Activated CD4-positive, alpha-beta memory T cell treated with anti-CD3 and anti-CD28 coated beads, Interleukin-2, amount 10 ng/mL, durations not matched to agents 7 days and 5 days (primary cell): ENCODE measurements at regions not wholly inside any gene's neighbourhood (a gene's known extent, or its start where the extent isn't known, plus 50 kb on each side); places are given as distances from the start of the nearest gene placed in this dataset.

ENCODE experiments used
- CTCF ChIA-PET: fragments of 350-600 bp; sonication (Branson Sonifier 250); formaldehyde crosslinking; loops from one replicate; lab custom pipeline; 2021; ENCODE audit warnings: antibody characterized with exemption, inconsistent platforms; lab: Charles Lee
- POLR2A ChIA-PET: fragments of 350-600 bp; sonication (Branson Sonifier 250); formaldehyde crosslinking; loops from one replicate; lab custom pipeline; 2021; ENCODE audit warnings: antibody characterized with exemption; lab: Charles Lee
- DNase-seq: peaks from one replicate; pipeline ENCODE4 v3.0.0-alpha.2; 2020
- H3K27ac Mint-ChIP-seq: one replicate; pipeline ENCODE4 v1.8.0; 2021; ENCODE audit warnings: mild to moderate bottlenecking, mixed read lengths
- H3K27me3 Mint-ChIP-seq: one replicate; pipeline ENCODE4 v1.8.0; 2021; ENCODE audit warnings: mixed read lengths
- H3K36me3 Mint-ChIP-seq: one replicate; pipeline ENCODE4 v1.8.0; 2021; ENCODE audit warnings: low read depth, mixed read lengths
- H3K4me1 Mint-ChIP-seq: one replicate; pipeline ENCODE4 v1.8.0; 2021; ENCODE audit warnings: mixed read lengths
- H3K4me3 Mint-ChIP-seq: one replicate; pipeline ENCODE4 v1.8.0; 2021; ENCODE audit warnings: mild to moderate bottlenecking, mixed read lengths
- H3K9me3 Mint-ChIP-seq: one replicate; pipeline ENCODE4 v1.8.0; 2021; ENCODE audit warnings: mixed read lengths

- Mint-ChIP-seq H3K4me3 (no peak overlapping the region), H3K9me3 (no peaks in the 10 kb centered on the region), H3K27ac (no peak overlapping the region), H3K36me3 (no peaks in the 10 kb centered on the region), H3K27me3 (no peaks in the 10 kb centered on the region), H3K4me1 (no peaks in the 10 kb centered on the region)
- DNase-seq, result no peak
- ChIA-PET POLR2A (no interaction called here), CTCF (no interaction called here)
Measured at GRCh38 chr15:38954090-38954489, 389.5 kb upstream of the RASGRP1 start.

GRCh38 chr15:38961456-38961855 lies 396.8 kb upstream of the RASGRP1 start:
- Mint-ChIP-seq H3K4me1 (no peaks in the 10 kb centered on the region), H3K4me3 (no peak overlapping the region), H3K9me3 (no peaks in the 10 kb centered on the region), H3K27me3 (peaks cover 7% of the 10 kb centered on the region), H3K36me3 (no peaks in the 10 kb centered on the region), H3K27ac (no peak overlapping the region)
- CTCF ChIA-PET, result no interaction called here
- DNase-seq, result no peak
- POLR2A ChIA-PET, result no interaction called here

GRCh38 chr15:38961931-38962330 lies 397.3 kb upstream of the RASGRP1 start:
- CTCF ChIA-PET, result no interaction called here
- no peak for DNase-seq
- POLR2A ChIA-PET, result no interaction called here

GRCh38 chr15:38972831-38973230 lies 408.2 kb upstream of the RASGRP1 start:
- Mint-ChIP-seq H3K9me3 (no peaks in the 10 kb centered on the region), H3K4me3 (no peak overlapping the region), H3K4me1 (no peaks in the 10 kb centered on the region), H3K27me3 (peaks cover 5% of the 10 kb centered on the region), H3K27ac (no peak overlapping the region), H3K36me3 (no peaks in the 10 kb centered on the region)
- DNase-seq, result no peak
- ChIA-PET CTCF (no interaction called here), POLR2A (no interaction called here)

More at GRCh38 chr15:38961931-38962330, 397.3 kb upstream of the RASGRP1 start:
- Mint-ChIP-seq H3K27ac (no peak overlapping the region), H3K9me3 (peaks cover 2% of the 10 kb centered on the region), H3K4me1 (no peaks in the 10 kb centered on the region), H3K27me3 (peaks cover 9% of the 10 kb centered on the region), H3K4me3 (no peak overlapping the region), H3K36me3 (no peaks in the 10 kb centered on the region)

GRCh38 chr15:38975282-38975990 lies 410.8 kb upstream of the RASGRP1 start:
- no peak for DNase-seq
- Mint-ChIP-seq H3K36me3 (no peaks in the 10 kb centered on the region), H3K27ac (no peak overlapping the region), H3K27me3 (peaks cover 8% of the 10 kb centered on the region), H3K4me3 (no peak overlapping the region), H3K9me3 (peaks cover 2% of the 10 kb centered on the region), H3K4me1 (no peaks in the 10 kb centered on the region)
- CTCF ChIA-PET, result interaction anchor here (0.6 kb wide), 2 partner anchors 50 to 780 kb away, joined by 3 read pairs; no protein-coding TSS in a partner anchor
- POLR2A ChIA-PET, result no interaction called here

GRCh38 chr15:38991126-38991525 lies 426.5 kb upstream of the RASGRP1 start:
- Mint-ChIP-seq H3K4me1 (no peaks in the 10 kb centered on the region), H3K36me3 (no peaks in the 10 kb centered on the region), H3K4me3 (no peak overlapping the region), H3K27me3 (no peaks in the 10 kb centered on the region), H3K27ac (no peak overlapping the region), H3K9me3 (no peaks in the 10 kb centered on the region)
- POLR2A ChIA-PET, result no interaction called here
- no peak for DNase-seq
- CTCF ChIA-PET, result no interaction called here

- Mint-ChIP-seq H3K4me3 (no peak overlapping the region), H3K27me3 (no peaks in the 10 kb centered on the region), H3K27ac (no peak overlapping the region), H3K9me3 (no peaks in the 10 kb centered on the region), H3K4me1 (no peaks in the 10 kb centered on the region), H3K36me3 (no peaks in the 10 kb centered on the region)
- CTCF ChIA-PET, result interaction anchor here (1.2 kb wide), 1 partner anchor 552 kb away, joined by 4 read pairs; no protein-coding TSS in a partner anchor
- no peak for DNase-seq
- POLR2A ChIA-PET, result no interaction called here
Measured at GRCh38 chr15:38991701-38992100, 427.1 kb upstream of the RASGRP1 start.

- no peaks in the 10 kb centered on the region for H3K4me1 Mint-ChIP-seq
- H3K36me3 Mint-ChIP-seq, result no peaks in the 10 kb centered on the region
- CTCF ChIA-PET, result interaction anchor here (1.2 kb wide), 1 partner anchor 552 kb away, joined by 4 read pairs; no protein-coding TSS in a partner anchor
- POLR2A ChIA-PET, result no interaction called here
- H3K9me3 Mint-ChIP-seq, result no peaks in the 10 kb centered on the region
- no peak overlapping the region for H3K4me3 Mint-ChIP-seq
- H3K27me3 Mint-ChIP-seq, result peaks cover 2% of the 10 kb centered on the region
- H3K27ac Mint-ChIP-seq, result no peak overlapping the region
- no peak for DNase-seq
Measured at GRCh38 chr15:38992506-38992905, 427.9 kb upstream of the RASGRP1 start.

- Mint-ChIP-seq H3K4me1 (no peaks in the 10 kb centered on the region), H3K27me3 (peaks cover 2% of the 10 kb centered on the region), H3K4me3 (no peak overlapping the region), H3K9me3 (no peaks in the 10 kb centered on the region), H3K27ac (no peak overlapping the region), H3K36me3 (no peaks in the 10 kb centered on the region)
- ChIA-PET CTCF (no interaction called here), POLR2A (no interaction called here)
- no peak for DNase-seq
Measured at GRCh38 chr15:38992930-38993329, 428.3 kb upstream of the RASGRP1 start.

- POLR2A ChIA-PET, result no interaction called here
- H3K4me3 Mint-ChIP-seq, result no peak overlapping the region
Measured at GRCh38 chr15:38994310-38994709, 429.7 kb upstream of the RASGRP1 start.

GRCh38 chr15:38996111-38996631 lies 431.6 kb upstream of the RASGRP1 start:
- Mint-ChIP-seq H3K4me3 (no peak overlapping the region), H3K9me3 (peaks cover 4% of the 10 kb centered on the region), H3K27me3 (peaks cover 9% of the 10 kb centered on the region), H3K27ac (no peak overlapping the region), H3K36me3 (no peaks in the 10 kb centered on the region), H3K4me1 (peaks cover 8% of the 10 kb centered on the region)
- ChIA-PET CTCF (no interaction called here), POLR2A (no interaction called here)
- no peak for DNase-seq

More at GRCh38 chr15:38994310-38994709, 429.7 kb upstream of the RASGRP1 start:
- Mint-ChIP-seq H3K27ac (no peak overlapping the region), H3K9me3 (peaks cover 2% of the 10 kb centered on the region), H3K36me3 (no peaks in the 10 kb centered on the region), H3K27me3 (peaks cover 2% of the 10 kb centered on the region), H3K4me1 (no peaks in the 10 kb centered on the region)
- CTCF ChIA-PET, result no interaction called here
- no peak for DNase-seq

- Mint-ChIP-seq H3K4me3 (no peak overlapping the region), H3K27ac (no peak overlapping the region), H3K9me3 (peaks cover 6% of the 10 kb centered on the region), H3K4me1 (peaks cover 8% of the 10 kb centered on the region), H3K36me3 (no peaks in the 10 kb centered on the region), H3K27me3 (peaks cover 12% of the 10 kb centered on the region)
- no peak for DNase-seq
- CTCF ChIA-PET, result no interaction called here
- POLR2A ChIA-PET, result no interaction called here
Measured at GRCh38 chr15:38997841-38998240, 433.2 kb upstream of the RASGRP1 start.

GRCh38 chr15:39000008-39000734 lies 435.6 kb upstream of the RASGRP1 start:
- H3K4me3 Mint-ChIP-seq, result no peak overlapping the region
- ChIA-PET CTCF (no interaction called here), POLR2A (no interaction called here)
- H3K9me3 Mint-ChIP-seq, result peaks cover 12% of the 10 kb centered on the region
- peaks cover 14% of the 10 kb centered on the region for H3K27me3 Mint-ChIP-seq
- no peak overlapping the region for H3K27ac Mint-ChIP-seq
- no peaks in the 10 kb centered on the region for H3K36me3 Mint-ChIP-seq
- H3K4me1 Mint-ChIP-seq, result peaks cover 8% of the 10 kb centered on the region
- no peak for DNase-seq
